HFFc6 (cell line): ENCODE measurements at regions not wholly inside any gene's neighbourhood (a gene's known extent, or its start where the extent isn't known, plus 50 kb on each side); places are given as distances from the start of the nearest gene placed in this dataset.
"Not testable (repeated sequence)": the region's sequence is repeated elsewhere in the genome, so short reads cannot be mapped to it uniquely, and the experiment has no call there.

Experiments
- DNase-seq: peaks from one replicate; pipeline ENCODE4 v3.0.0-alpha.2; 2018
- H3K27ac Mint-ChIP-seq: 2 replicates; pipeline ENCODE4 v1.8.0; 2020; ENCODE audit warnings: mild to moderate bottlenecking, mixed read lengths
- H3K27me3 Mint-ChIP-seq: 2 replicates; pipeline ENCODE4 v1.8.0; 2021; ENCODE audit warnings: mild to moderate bottlenecking, moderate library complexity, mixed read lengths; ENCODE audit not compliant: insufficient read depth
- H3K36me3 Mint-ChIP-seq: 2 replicates; pipeline ENCODE4 v1.8.0; 2021; ENCODE audit warnings: low read depth, mixed read lengths
- H3K4me1 Mint-ChIP-seq: 2 replicates; pipeline ENCODE4 v1.8.0; 2020; ENCODE audit warnings: low read depth, mixed read lengths
- H3K4me3 Mint-ChIP-seq: 2 replicates; pipeline ENCODE4 v1.8.0; 2020; ENCODE audit warnings: mild to moderate bottlenecking, moderate library complexity, mixed read lengths
- H3K9me3 Mint-ChIP-seq: 2 replicates; pipeline ENCODE4 v1.8.0; 2020; ENCODE audit warnings: mild to moderate bottlenecking, mixed read lengths
- TF ChIP-seq, protein P1 (sequence below): fragments of 200-600 bp; sonication (generic); IDR thresholded peaks from 2 replicates; pipeline ENCODE4 v1.5.0; 2021; ENCODE audit warnings: antibody characterized with exemption, mild to moderate bottlenecking

DNA sequence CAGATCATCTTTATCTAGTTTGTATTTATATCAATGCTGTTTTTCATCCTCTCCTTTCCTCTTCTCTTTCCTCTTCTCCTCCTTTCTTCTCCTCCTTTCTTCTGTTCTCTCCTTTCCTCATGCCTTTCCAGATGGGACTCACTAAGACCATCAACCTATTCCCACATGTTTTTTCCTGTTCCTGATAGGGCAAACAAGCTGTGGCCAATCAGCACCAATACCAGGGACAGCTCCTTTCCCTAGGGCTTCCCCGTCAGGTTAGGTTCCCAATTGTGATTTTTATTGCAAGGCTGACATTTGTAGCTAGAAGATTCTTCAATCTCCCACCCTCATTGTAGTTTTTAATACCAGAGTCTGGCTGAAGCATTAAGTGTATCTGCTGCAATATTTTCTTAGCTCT is 76.3 kb upstream of the COL8A1 start:
- no peak overlapping the region for H3K27ac Mint-ChIP-seq
- peak; percentile 22 for DNase-seq
- H3K36me3 Mint-ChIP-seq = peaks cover 13% of the 10 kb centered on the region
- peaks cover 43% of the 10 kb centered on the region for H3K4me1 Mint-ChIP-seq
- TF ChIP-seq, protein P1, sequence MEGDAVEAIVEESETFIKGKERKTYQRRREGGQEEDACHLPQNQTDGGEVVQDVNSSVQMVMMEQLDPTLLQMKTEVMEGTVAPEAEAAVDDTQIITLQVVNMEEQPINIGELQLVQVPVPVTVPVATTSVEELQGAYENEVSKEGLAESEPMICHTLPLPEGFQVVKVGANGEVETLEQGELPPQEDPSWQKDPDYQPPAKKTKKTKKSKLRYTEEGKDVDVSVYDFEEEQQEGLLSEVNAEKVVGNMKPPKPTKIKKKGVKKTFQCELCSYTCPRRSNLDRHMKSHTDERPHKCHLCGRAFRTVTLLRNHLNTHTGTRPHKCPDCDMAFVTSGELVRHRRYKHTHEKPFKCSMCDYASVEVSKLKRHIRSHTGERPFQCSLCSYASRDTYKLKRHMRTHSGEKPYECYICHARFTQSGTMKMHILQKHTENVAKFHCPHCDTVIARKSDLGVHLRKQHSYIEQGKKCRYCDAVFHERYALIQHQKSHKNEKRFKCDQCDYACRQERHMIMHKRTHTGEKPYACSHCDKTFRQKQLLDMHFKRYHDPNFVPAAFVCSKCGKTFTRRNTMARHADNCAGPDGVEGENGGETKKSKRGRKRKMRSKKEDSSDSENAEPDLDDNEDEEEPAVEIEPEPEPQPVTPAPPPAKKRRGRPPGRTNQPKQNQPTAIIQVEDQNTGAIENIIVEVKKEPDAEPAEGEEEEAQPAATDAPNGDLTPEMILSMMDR = no peak
- no peaks in the 10 kb centered on the region for H3K27me3 Mint-ChIP-seq
- H3K4me3 Mint-ChIP-seq = no peak overlapping the region
- peaks cover 7% of the 10 kb centered on the region for H3K9me3 Mint-ChIP-seq

DNA sequence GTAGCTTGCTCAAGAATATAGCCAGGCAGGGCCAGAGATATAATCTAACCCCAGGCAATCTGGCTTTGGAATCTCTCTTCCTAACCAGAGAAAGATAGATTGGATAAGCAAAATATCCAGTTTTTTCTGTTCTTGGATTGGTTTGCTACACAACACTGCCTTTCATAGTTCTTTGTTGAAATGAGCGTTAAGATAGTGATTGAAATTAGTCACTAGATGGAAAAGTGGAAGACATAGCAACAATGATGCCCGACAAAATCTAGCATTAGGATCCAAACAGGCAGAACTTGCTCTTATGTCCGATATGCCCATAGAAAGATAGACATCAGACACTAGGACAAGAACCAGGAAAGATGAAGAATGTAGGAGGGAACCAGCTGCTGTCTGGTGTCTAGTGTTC is 77.3 kb upstream of the COL8A1 start:
- TF ChIP-seq, protein P1 = no peak
- H3K27ac Mint-ChIP-seq = no peak overlapping the region
- H3K4me1 Mint-ChIP-seq = peaks cover 43% of the 10 kb centered on the region
- DNase-seq = no peak
- peaks cover under 1% of the 10 kb centered on the region for H3K9me3 Mint-ChIP-seq
- H3K4me3 Mint-ChIP-seq = no peak overlapping the region
- H3K36me3 Mint-ChIP-seq = peaks cover 7% of the 10 kb centered on the region; the same call in 1 of the 2 replicates
- H3K27me3 Mint-ChIP-seq = no peaks in the 10 kb centered on the region

- H3K4me1 Mint-ChIP-seq = peaks cover 29% of the 10 kb centered on the region
- TF ChIP-seq, protein P1 = no peak
- no peak overlapping the region for H3K27ac Mint-ChIP-seq
- no peak for DNase-seq
- no peaks in the 10 kb centered on the region for H3K27me3 Mint-ChIP-seq
- H3K4me3 Mint-ChIP-seq = no peak overlapping the region
- no peaks in the 10 kb centered on the region for H3K9me3 Mint-ChIP-seq
- no peaks in the 10 kb centered on the region; the same call in 1 of the 2 replicates for H3K36me3 Mint-ChIP-seq
Observed at GRCh38 chr3:99559196-99559595, 79.2 kb upstream of the COL8A1 start.

DNA sequence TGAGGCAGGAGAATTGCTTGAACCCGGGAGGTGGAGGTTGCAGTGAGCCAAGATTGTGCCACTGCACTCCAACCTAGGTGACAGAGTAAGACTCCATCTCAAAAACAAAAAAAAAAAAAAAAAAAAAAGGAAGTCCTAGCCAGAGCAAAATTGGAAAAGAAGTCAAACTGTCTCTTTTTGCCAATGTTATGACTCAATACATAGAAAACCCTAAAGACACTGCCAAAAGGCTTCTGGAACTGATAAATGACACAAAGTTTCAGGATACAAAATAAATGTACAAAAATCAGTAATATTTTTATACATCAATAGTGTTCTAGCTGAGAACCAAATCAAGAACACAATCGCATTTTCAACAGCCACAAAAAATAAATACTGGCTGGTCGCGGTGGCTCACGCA is 82.5 kb upstream of the COL8A1 start:
- not testable (repeated sequence) for DNase-seq, H3K9me3 Mint-ChIP-seq, H3K27ac Mint-ChIP-seq, H3K27me3 Mint-ChIP-seq, H3K4me3 Mint-ChIP-seq, H3K36me3 Mint-ChIP-seq, H3K4me1 Mint-ChIP-seq

- DNase-seq = no peak
- no peak overlapping the region for H3K27ac Mint-ChIP-seq
Observed at GRCh38 chr3:99551520-99551919, 86.9 kb upstream of the COL8A1 start.

GRCh38 chr3:99549957-99550603 is 88.3 kb upstream of the COL8A1 start:
- H3K4me3 Mint-ChIP-seq = no peak overlapping the region
- TF ChIP-seq, protein P1 = no peak
- H3K9me3 Mint-ChIP-seq = no peaks in the 10 kb centered on the region
- H3K4me1 Mint-ChIP-seq = peaks cover 17% of the 10 kb centered on the region
- H3K27me3 Mint-ChIP-seq = peaks cover 1% of the 10 kb centered on the region; the same call in 1 of the 2 replicates
- DNase-seq = peak; percentile 2
- H3K36me3 Mint-ChIP-seq = no peaks in the 10 kb centered on the region; the same call in 1 of the 2 replicates
- no peak overlapping the region for H3K27ac Mint-ChIP-seq

More at GRCh38 chr3:99551520-99551919, 86.9 kb upstream of the COL8A1 start:
- H3K4me3 Mint-ChIP-seq = no peak overlapping the region
- TF ChIP-seq, protein P1 = peak; percentile 66
- peaks cover 1% of the 10 kb centered on the region; the same call in 1 of the 2 replicates for H3K27me3 Mint-ChIP-seq
- H3K4me1 Mint-ChIP-seq = peaks cover 5% of the 10 kb centered on the region
- H3K36me3 Mint-ChIP-seq = no peaks in the 10 kb centered on the region; the same call in 1 of the 2 replicates
- H3K9me3 Mint-ChIP-seq = no peaks in the 10 kb centered on the region
